ENCODE measurements at regions not wholly inside any gene's neighbourhood (a gene's known extent, or its start where the extent isn't known, plus 50 kb on each side); places are given as distances from the start of the nearest gene placed in this dataset.
"Not testable (repeated sequence)": the region's sequence is repeated elsewhere in the genome, so short reads cannot be mapped to it uniquely, and the experiment has no call there.

GRCh38 chrX:117653396-117653795 is 463.2 kb downstream of the KLHL13 start:
- no peak for ATAC-seq

- no peak for ATAC-seq
These were observed 471.0 kb downstream of the KLHL13 start for GRCh38 chrX:117645639-117646038.

- no peak for ATAC-seq
These were observed 474.5 kb downstream of the KLHL13 start for GRCh38 chrX:117641913-117642656.

- ATAC-seq = no peak
These were observed 479.8 kb downstream of the KLHL13 start for GRCh38 chrX:117636826-117637225.

DNA sequence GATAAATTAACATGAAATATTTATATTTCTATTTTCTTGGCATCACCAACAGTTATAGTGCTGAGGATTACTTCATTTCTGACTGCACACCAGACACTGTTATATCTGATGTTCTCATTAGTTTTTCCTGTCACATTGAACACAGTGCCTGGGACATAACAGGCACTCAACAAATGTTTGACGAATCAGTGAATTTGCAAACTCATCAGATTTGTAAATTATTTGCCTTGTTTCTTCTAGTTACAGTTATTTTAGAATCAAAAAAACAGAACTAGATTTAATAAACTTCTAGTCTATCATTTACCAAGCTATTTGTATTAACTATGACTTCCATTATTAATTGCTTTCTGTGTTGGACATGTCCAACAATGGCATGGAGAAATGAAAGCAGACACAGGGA is 483.3 kb downstream of the KLHL13 start:
- no peak for ATAC-seq

DNA sequence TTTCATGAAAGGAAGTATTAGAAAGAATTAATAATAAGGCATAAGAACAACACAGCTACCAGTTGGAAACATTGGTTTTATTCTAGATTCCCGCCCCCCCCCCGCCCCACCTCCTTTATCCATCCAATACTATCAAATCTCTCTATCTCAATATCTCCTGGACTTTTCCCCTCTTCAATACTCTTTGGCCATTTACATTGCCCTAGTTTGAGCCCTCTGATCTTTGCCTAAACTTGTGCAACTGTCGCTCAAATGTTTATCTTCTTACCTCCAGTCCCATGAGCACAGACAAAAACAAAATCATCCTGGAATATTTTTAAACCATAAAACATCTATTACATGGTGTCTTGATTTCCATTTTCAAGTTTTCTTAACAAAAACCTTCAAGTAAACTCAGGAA is 488.2 kb downstream of the KLHL13 start:
- ATAC-seq = no peak

GRCh38 chrX:117610806-117611205 is 505.8 kb downstream of the KLHL13 start:
- no peak for ATAC-seq

GRCh38 chrX:117610049-117610448 is 506.6 kb downstream of the KLHL13 start:
- no peak for ATAC-seq

DNA sequence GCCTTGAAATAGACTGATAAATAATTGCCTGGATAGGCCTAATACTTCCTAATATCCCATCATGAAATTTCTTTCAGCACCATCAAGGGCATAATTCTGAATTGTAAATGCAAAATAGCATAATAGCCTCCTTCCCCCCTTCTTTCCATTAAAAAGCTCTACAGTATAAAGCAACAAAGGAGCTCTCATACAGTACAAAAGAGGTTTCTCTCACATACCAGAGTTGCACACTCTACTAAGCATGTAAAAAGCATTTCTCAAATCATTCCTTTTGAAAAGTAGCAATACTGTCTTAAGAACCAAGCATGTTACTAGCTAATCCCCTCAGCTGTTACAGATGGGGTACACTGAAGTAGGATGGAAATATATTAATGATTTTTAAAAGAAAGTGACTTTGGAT is 509.0 kb downstream of the KLHL13 start:
- no peak for ATAC-seq

GRCh38 chrX:117606101-117606500 is 510.5 kb downstream of the KLHL13 start:
- not testable (repeated sequence) for ATAC-seq

DNA sequence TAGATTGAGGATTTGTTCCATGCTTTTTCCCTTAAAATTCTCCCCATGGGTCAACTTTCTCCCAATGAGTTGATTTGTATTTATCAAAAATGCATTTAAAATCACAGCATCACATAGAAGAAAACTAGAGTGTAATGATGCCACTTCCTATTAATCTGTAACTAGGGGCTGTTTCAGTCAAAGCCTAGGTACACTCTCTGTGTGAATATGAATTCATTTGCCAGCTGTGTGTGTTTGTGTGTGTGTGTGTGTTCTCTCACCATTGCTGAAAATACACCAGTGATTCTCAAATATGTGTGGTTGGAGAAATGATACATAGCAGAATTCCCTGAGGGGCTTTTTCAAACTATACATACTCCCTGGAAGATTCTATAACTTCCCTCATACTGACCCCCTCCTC is 546.5 kb downstream of the KLHL13 start:
- ATAC-seq = no peak

- ATAC-seq = no peak
These were observed 548.4 kb downstream of the KLHL13 start for GRCh38 chrX:117568238-117568637.

- no peak for ATAC-seq
These were observed 572.7 kb downstream of the KLHL13 start for GRCh38 chrX:117543885-117544284.

DNA sequence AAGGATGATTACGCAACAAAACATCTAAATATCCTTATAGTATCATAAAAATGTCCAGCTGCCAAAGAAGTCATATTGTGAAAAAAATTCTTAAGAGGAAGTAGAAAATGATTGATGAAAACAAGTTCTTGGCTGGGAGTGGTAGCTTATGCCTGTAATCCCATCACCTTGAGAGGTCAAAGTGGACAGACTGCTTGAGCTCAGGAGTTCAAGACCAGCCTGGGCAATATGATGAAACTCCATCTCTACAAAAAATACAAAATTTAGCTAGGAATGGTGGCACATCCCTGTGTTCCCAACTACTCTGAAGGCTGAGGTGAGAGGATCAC is 577.6 kb downstream of the KLHL13 start:
- ATAC-seq = no peak

DNA sequence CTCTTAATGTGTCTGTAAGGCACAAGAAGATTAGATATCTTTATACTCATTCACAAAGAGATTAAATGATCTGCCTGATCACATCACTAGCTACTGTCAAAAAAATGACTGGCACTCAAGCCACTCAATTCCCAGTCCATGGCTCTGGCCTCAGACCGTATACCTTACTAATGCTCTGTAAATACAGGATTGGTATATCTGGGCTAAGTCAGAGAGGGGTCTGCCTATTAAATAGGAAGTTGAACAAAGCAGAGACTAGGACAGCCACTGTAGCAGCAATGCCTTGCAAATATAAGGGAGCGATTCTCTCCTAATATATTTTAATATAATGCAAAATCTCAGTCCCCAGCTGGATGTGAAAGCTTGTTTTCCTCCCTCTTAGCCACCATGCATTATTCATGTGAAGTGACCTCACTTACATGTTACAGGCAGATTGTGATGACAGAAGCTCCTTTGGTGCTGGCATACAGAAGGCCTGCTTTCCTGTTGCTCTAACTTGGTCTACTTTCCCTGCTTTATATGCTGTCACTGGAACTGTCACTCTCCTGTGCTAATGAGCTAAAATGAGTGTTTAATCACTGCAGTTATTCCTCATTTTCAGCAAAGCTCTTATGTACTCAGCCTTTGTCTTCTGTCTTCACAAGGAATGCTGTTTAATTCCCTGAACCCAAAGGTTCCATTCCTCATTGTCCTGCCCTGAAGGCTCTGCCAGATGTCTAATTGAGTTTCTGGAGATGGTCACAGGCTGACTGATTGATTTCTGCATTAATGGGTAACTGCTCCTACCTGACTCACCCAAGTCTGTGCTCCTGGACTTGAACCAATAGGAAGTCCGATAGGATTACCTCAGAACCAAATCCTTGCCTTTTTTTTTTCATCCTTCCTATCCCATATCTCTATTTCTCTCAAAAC is 578.2 kb downstream of the KLHL13 start:
- no peak for ATAC-seq

DNA sequence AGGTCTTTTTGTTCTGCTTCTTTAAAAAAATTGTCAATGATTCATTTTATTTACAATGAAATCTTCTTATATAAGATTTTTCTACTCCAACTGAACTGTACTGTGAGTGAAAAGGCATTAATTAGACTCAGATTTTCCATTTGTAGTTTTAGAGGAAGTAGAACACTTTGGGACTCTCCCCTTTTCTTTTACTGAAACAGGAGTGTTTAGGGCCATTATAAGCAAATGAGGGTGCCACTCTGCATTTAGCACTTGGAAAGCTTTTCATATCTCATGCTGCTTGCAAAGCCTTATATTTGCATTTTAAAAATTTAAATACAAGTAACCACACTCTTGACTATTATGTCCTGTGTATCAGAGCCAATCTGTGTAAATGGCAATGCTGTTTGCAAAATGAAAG is 584.3 kb downstream of the KLHL13 start:
- no peak for ATAC-seq

GRCh38 chrX:117522725-117523700 is 593.6 kb downstream of the KLHL13 start:
- no peak for ATAC-seq

DNA sequence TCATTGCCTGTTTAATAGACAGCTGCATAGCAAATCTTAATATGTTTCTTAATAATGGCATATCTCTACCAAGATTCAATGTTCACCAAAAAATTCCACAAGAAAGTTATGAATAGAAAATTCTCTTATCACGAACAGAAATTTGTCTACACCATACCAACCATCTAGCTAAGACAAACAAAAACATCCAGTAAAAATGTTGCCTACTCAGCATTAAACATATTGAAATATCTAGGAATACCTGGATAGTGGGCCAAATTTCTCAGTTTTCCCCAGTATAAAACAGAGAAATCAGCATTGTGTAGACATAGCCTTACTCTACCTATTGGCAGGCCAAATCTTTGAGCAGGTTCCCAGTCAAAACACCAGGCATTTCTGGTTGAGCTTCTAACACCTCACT is 598.6 kb downstream of the KLHL13 start:
- ATAC-seq = no peak

DNA sequence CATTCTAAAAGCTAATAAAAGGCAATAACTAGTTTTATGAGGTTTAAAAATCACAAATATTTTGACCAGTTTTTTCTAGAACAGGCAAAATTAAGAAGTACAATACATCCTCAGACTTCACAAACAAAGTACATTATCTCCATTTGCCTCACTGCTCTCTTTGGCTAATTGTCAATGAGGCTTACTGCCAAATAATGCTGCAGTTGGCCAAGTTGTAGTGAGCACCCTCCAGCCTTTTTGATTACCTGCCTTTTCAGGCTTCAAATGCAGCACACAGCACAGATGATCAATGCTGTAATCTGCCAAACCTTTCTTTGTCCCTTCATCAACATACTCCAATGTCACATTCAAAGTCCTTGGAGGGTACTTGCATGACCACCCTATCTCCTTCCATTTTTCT is 605.2 kb downstream of the KLHL13 start:
- no peak for ATAC-seq

GRCh38 chrX:117510453-117510852 is 606.2 kb downstream of the KLHL13 start:
- no peak for ATAC-seq

DNA sequence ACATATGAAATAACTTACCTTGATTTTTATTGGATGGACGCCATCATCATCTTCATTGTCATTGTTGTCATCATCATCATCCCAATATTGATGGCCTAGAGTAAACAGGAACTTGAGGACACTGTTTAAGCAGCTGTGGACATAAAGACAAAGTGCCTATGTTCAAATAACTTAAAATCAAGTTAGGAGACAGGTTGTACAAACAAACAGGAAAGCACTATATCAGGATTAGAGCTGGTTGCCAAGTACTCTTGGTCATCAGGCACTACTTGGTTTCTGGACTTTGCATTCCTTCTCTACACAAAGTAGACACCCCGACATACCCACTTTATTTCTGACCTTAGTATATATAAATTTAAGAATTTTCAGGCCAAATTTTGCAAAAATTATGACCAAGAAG is 608.6 kb downstream of the KLHL13 start:
- no peak for ATAC-seq

DNA sequence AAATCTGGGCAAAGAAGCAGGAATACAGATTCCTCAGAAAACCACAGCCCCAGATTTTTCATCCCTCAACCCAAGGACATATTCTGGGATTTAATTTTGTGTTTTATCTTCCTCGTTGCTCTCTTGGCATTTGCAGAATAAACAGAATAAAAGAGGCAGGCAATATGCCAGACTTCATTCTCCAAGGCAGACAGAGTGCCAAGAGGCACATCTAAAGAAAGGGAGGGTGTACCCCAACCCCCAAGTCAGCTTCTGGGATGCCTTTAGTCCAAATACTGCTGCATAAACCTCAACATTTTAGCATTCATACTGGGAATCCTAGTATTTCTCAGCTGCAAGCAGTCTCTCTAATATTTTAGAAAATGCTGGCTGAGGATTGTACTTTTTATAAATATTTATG is 629.2 kb downstream of the KLHL13 start:
- no peak for ATAC-seq

DNA sequence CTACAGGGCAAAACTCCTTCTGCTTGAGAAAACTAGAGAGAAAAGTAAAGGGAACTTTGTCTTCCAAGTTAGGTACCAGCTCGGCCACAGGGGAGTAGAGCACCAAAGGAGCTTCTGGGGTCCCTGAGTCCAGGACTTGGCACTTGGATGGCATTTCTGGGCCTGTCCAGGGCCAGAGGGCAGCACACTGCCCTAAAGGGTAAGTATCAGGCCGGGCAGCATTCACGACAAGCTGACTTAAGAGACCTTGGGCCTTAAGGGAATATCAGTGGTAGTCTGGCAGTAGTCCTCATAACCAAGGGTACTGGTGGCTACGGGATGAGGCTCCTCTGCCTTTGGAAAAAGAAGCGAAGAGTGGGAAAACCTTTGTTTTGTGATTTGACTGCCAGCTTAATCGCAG is 632.7 kb downstream of the KLHL13 start:
- ATAC-seq = no peak
